HepG2 (cell line): ENCODE measurements at regions not wholly inside any gene's neighbourhood (a gene's known extent, or its start where the extent isn't known, plus 50 kb on each side); places are given as distances from the start of the nearest gene placed in this dataset.

ENCODE experiments used
- ATAC-seq: fragments of 200-7000 bp; cut with Tn5 transposase; 3 replicates; pipeline ENCODE4 v1.9.1; 2020; ENCODE audit warnings: mild to moderate bottlenecking, moderate library complexity
- BruUV-seq: library from RNA; stranded (reverse); fragments of 400-500 nt; replicated peaks from 2 replicates; lab custom pipeline; 2021; lab: Mats Ljungman, UMichigan
- CTCF ChIA-PET: fragments of 300-600 bp; formaldehyde crosslinking; extraction: SDS; loops from one replicate; lab custom pipeline; 2021; ENCODE audit warnings: low total read pairs, inconsistent platforms, low intra/inter-chr PET ratio; lab: Yijun Ruan, JAX
- POLR2A ChIA-PET: fragments of 350-600 bp; sonication (Branson Sonifier 250); formaldehyde crosslinking; loops from one replicate; lab custom pipeline; 2020; ENCODE audit warnings: antibody characterized with exemption, inconsistent platforms; lab: Yijun Ruan, JAX
- DNase-seq: peaks from one replicate; pipeline ENCODE4 v3.0.0-alpha.2; 2015; ENCODE audit warnings: low spot score
- FAIRE-seq: peaks from 3 replicates; lab custom pipeline; 2011; peaks lifted over from hg19 to GRCh38; lab: Jason Lieb, UNC
- H2AFZ ChIP-seq: one replicate; pipeline ENCODE4 v1.6.1; 2011; ENCODE audit warnings: low read length, inconsistent platforms
- H3K27ac ChIP-seq: fragments of 300-600 bp; 3 replicates; pipeline ENCODE4 v1.8.0; 2011; ENCODE audit warnings: mixed run types, mild to moderate bottlenecking, mixed read lengths, low read length, inconsistent platforms; ENCODE audit not compliant: insufficient read depth; ENCODE audit errors: extremely low read length
- H3K27me3 ChIP-seq, 2 experiments: fragments of 200-600 bp in 1 of 2; 2 replicates in 1 of 2; 3 replicates in 1 of 2; pipeline versions ENCODE4 v1.6.0 to v1.8.0; 2011; ENCODE audit warnings: low read length in 2 of 2, mild to moderate bottlenecking in 2 of 2, moderate library complexity in 2 of 2, inconsistent platforms in 1 of 2; ENCODE audit not compliant: insufficient read depth in 2 of 2, control insufficient read depth in 1 of 2
- H3K36me3 ChIP-seq, 2 experiments: fragments of 200-600 bp in 1 of 2; replicated peaks in 1 of 2; 2 replicates in 1 of 2; 3 replicates in 1 of 2; pipeline versions ENCODE4 v1.5.1 to v1.8.0; 2011; ENCODE audit warnings: low read length in 2 of 2, inconsistent platforms in 1 of 2; ENCODE audit not compliant: insufficient read depth in 2 of 2, control insufficient read depth in 1 of 2
- H3K4me1 ChIP-seq: 2 replicates; pipeline ENCODE4 v1.5.1; 2012; ENCODE audit warnings: low read length, inconsistent platforms; ENCODE audit not compliant: insufficient read depth
- H3K4me2 ChIP-seq: 2 replicates; pipeline ENCODE4 v1.6.0; 2011; ENCODE audit warnings: low read depth, low read length, inconsistent platforms
- H3K4me3 ChIP-seq, 3 experiments: fragments of 200-600 bp in 1 of 3; sonication (generic), shearing (Covaris generic) in 1 of 3; replicated peaks in 1 of 3; 2 replicates each; pipeline ENCODE4 v1.5.1; 2011 to 2016; ENCODE audit warnings: low read length in 3 of 3, inconsistent platforms in 2 of 3, low read depth in 2 of 3, mild to moderate bottlenecking in 2 of 3, control low read depth in 1 of 3, mixed read lengths in 1 of 3; ENCODE audit not compliant: insufficient read depth in 1 of 3
- H3K79me2 ChIP-seq: one replicate; pipeline ENCODE4 v1.6.1; 2011; ENCODE audit warnings: low read length, inconsistent platforms; ENCODE audit not compliant: insufficient read depth
- H3K9ac ChIP-seq: 2 replicates; pipeline ENCODE4 v1.6.0; 2011; ENCODE audit warnings: mild to moderate bottlenecking, low read depth, low read length, inconsistent platforms; ENCODE audit not compliant: insufficient read depth
- H3K9me3 ChIP-seq: 2 replicates; pipeline ENCODE4 v1.5.1; 2012; ENCODE audit warnings: mild to moderate bottlenecking, low read length
- H4K20me1 ChIP-seq: 2 replicates; pipeline ENCODE4 v1.6.0; 2011; ENCODE audit warnings: inconsistent platforms, mild to moderate bottlenecking, low read length, moderate library complexity; ENCODE audit not compliant: insufficient read depth
- ATF1 ChIP-seq: IDR thresholded peaks from 2 replicates; pipeline ENCODE4 v1.6.1; 2016; ENCODE audit warnings: mild to moderate bottlenecking, control low read depth
- DNMT3B ChIP-seq: conservative IDR thresholded peaks from 2 replicates; pipeline ENCODE4 v1.6.1; 2016; ENCODE audit warnings: missing biosample characterization, control low read depth
- IRF1 ChIP-seq: sonication (generic); formaldehyde crosslinking; IDR thresholded peaks from 2 replicates; pipeline ENCODE4 v1.4.0; 2020; ENCODE audit warnings: low read depth, mild to moderate bottlenecking, missing genetic modification reagents
- NRL ChIP-seq: sonication (generic); formaldehyde crosslinking; IDR thresholded peaks from 2 replicates; pipeline ENCODE4 v1.5.0; 2020; ENCODE audit warnings: missing genetic modification reagents, mild to moderate bottlenecking, moderate library complexity, borderline replicate concordance
- RFXANK ChIP-seq: IDR thresholded peaks from 2 replicates; pipeline ENCODE4 v1.6.1; 2016
- ZNF180 ChIP-seq: sonication (generic); formaldehyde crosslinking; IDR thresholded peaks from 2 replicates; pipeline ENCODE4 v1.4.0; 2020; ENCODE audit warnings: low read depth, missing genetic modification reagents, borderline replicate concordance
- ZNF761 ChIP-seq: sonication (generic); formaldehyde crosslinking; conservative IDR thresholded peaks from 2 replicates; pipeline ENCODE4 v1.4.0; 2020; ENCODE audit warnings: mild to moderate bottlenecking, missing genetic modification reagents
- WGBS: methylation state at CpG from one replicate; pipeline ENCODE4 v1.1.6; 2017; ENCODE audit warnings: low lambda C conversion rate; 5-methylcytosine and 5-hydroxymethylcytosine counted together
- in situ Hi-C: cut with HindIII; loops from 2 replicates; pipeline ENCODE4 v1.10.0; 2017; ENCODE audit warnings: low pct_unique_long_range_greater_than_20kb; ENCODE audit not compliant: extremely low pct_ligation_motif_present
- intact Hi-C: fragments of 100-400 bp; cut with micrococcal nuclease; formaldehyde crosslinking; loops from one replicate; pipeline ENCODE4 v1.10.0; 2022; ENCODE audit not compliant: unreplicated experiment
- TF ChIP-seq, protein P1 (sequence below): sonication (generic); formaldehyde crosslinking; IDR thresholded peaks from 2 replicates; pipeline ENCODE4 v1.8.1; 2023; ENCODE audit warnings: mild to moderate bottlenecking, missing genetic modification reagents
- TF ChIP-seq, protein P2 (sequence below): sonication (generic); formaldehyde crosslinking; conservative IDR thresholded peaks from 2 replicates; pipeline ENCODE4 v1.4.0; 2020; ENCODE audit warnings: missing genetic modification reagents
- TF ChIP-seq, protein P3 (sequence below): fragments of 450-650 bp; IDR thresholded peaks from 2 replicates; pipeline ENCODE4 v1.6.1; 2017; ENCODE audit warnings: mild to moderate bottlenecking

DNA sequence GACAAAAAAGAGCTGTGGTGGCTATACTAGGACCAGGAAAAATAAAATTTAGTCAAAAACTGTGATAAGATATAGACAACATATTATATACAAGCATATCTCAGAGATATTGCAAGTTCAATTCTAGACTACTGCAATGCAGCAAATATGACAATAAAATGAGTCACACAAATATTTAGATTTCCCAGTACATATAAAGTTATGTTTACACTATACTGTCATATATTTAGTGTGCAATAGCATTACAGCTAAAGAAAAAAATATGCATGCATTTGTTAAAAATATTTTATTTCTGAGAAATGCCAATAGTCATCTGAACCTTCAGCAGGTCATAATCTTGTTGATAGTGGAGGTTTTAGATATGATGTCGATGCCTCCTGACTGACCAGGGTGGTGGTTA is 72.1 kb downstream of the AKR1C4 start:
- WGBS: 24% methylated on average over 1 of the region's 1 CpG

More for the DNA sequence above, 72.1 kb downstream of the AKR1C4 start:
- H3K36me3 ChIP-seq: no peaks in the 10 kb centered on the region
- no peak overlapping the region for H2AFZ ChIP-seq
- H3K27ac ChIP-seq: no peak overlapping the region
- DNase-seq (no peak), ATAC-seq (no peak), FAIRE-seq (no peak)
- no TSS peak for BruUV-seq
- H3K79me2 ChIP-seq: no peaks in the 10 kb centered on the region
- CTCF ChIA-PET: no interaction called here
- TF ChIP-seq NRL (CRISPR knock-in tag) (no peak), ATF1 (no peak), RFXANK (no peak), ZNF761 (no peak), ZNF180 (no peak), IRF1 (CRISPR knock-in tag) (no peak), DNMT3B (CRISPR knock-in tag) (no peak)
- TF ChIP-seq, protein P1, sequence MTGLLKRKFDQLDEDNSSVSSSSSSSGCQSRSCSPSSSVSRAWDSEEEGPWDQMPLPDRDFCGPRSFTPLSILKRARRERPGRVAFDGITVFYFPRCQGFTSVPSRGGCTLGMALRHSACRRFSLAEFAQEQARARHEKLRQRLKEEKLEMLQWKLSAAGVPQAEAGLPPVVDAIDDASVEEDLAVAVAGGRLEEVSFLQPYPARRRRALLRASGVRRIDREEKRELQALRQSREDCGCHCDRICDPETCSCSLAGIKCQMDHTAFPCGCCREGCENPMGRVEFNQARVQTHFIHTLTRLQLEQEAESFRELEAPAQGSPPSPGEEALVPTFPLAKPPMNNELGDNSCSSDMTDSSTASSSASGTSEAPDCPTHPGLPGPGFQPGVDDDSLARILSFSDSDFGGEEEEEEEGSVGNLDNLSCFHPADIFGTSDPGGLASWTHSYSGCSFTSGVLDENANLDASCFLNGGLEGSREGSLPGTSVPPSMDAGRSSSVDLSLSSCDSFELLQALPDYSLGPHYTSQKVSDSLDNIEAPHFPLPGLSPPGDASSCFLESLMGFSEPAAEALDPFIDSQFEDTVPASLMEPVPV (CRISPR knock-in tag): no peak
- TF ChIP-seq, protein P2, sequence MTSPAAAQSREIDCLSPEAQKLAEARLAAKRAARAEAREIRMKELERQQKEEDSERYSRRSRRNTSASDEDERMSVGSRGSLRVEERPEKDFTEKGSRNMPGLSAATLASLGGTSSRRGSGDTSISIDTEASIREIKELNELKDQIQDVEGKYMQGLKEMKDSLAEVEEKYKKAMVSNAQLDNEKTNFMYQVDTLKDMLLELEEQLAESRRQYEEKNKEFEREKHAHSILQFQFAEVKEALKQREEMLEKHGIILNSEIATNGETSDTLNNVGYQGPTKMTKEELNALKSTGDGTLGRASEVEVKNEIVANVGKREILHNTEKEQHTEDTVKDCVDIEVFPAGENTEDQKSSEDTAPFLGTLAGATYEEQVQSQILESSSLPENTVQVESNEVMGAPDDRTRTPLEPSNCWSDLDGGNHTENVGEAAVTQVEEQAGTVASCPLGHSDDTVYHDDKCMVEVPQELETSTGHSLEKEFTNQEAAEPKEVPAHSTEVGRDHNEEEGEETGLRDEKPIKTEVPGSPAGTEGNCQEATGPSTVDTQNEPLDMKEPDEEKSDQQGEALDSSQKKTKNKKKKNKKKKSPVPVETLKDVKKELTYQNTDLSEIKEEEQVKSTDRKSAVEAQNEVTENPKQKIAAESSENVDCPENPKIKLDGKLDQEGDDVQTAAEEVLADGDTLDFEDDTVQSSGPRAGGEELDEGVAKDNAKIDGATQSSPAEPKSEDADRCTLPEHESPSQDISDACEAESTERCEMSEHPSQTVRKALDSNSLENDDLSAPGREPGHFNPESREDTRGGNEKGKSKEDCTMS: no peak
- TF ChIP-seq, protein P3, sequence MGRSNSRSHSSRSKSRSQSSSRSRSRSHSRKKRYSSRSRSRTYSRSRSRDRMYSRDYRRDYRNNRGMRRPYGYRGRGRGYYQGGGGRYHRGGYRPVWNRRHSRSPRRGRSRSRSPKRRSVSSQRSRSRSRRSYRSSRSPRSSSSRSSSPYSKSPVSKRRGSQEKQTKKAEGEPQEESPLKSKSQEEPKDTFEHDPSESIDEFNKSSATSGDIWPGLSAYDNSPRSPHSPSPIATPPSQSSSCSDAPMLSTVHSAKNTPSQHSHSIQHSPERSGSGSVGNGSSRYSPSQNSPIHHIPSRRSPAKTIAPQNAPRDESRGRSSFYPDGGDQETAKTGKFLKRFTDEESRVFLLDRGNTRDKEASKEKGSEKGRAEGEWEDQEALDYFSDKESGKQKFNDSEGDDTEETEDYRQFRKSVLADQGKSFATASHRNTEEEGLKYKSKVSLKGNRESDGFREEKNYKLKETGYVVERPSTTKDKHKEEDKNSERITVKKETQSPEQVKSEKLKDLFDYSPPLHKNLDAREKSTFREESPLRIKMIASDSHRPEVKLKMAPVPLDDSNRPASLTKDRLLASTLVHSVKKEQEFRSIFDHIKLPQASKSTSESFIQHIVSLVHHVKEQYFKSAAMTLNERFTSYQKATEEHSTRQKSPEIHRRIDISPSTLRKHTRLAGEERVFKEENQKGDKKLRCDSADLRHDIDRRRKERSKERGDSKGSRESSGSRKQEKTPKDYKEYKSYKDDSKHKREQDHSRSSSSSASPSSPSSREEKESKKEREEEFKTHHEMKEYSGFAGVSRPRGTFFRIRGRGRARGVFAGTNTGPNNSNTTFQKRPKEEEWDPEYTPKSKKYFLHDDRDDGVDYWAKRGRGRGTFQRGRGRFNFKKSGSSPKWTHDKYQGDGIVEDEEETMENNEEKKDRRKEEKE: no peak
- no peak overlapping the region for H3K9ac ChIP-seq
- in situ Hi-C loops: no loop called here
- H4K20me1 ChIP-seq: no peaks in the 10 kb centered on the region
- H3K4me2 ChIP-seq: no peak overlapping the region
- intact Hi-C loops: no loop called here
- POLR2A ChIA-PET: no interaction called here
- H3K9me3 ChIP-seq: peaks cover 19% of the 10 kb centered on the region
- H3K4me3 ChIP-seq: no peak overlapping the region
- no peaks in the 10 kb centered on the region for H3K27me3 ChIP-seq
- H3K4me1 ChIP-seq: peaks cover 11% of the 10 kb centered on the region
